GM12892 (cell line): ENCODE measurements at regions not wholly inside any gene's neighbourhood (a gene's known extent, or its start where the extent isn't known, plus 50 kb on each side); places are given as distances from the start of the nearest gene placed in this dataset.

ENCODE experiments used
- DNase-seq: peaks from one replicate; pipeline ENCODE4 v3.0.0; 2011; ENCODE audit not compliant: insufficient read length
- FAIRE-seq: peaks from 2 replicates; lab custom pipeline; 2011; peaks lifted over from hg19 to GRCh38; lab: Jason Lieb, UNC
- POLR2A ChIP-seq: IDR thresholded peaks from 2 replicates; pipeline ENCODE4 v1.6.1; 2011; ENCODE audit warnings: low read depth, low read length, control low read depth
- POLR2AphosphoS5 ChIP-seq: IDR thresholded peaks from 2 replicates; pipeline ENCODE4 v1.6.1; 2011; ENCODE audit warnings: low read depth, low read length, control low read depth
- TAF1 ChIP-seq: IDR thresholded peaks from 2 replicates; pipeline ENCODE4 v1.6.1; 2011; ENCODE audit warnings: low read depth, mild to moderate bottlenecking, control low read depth, low read length, borderline replicate concordance

DNA sequence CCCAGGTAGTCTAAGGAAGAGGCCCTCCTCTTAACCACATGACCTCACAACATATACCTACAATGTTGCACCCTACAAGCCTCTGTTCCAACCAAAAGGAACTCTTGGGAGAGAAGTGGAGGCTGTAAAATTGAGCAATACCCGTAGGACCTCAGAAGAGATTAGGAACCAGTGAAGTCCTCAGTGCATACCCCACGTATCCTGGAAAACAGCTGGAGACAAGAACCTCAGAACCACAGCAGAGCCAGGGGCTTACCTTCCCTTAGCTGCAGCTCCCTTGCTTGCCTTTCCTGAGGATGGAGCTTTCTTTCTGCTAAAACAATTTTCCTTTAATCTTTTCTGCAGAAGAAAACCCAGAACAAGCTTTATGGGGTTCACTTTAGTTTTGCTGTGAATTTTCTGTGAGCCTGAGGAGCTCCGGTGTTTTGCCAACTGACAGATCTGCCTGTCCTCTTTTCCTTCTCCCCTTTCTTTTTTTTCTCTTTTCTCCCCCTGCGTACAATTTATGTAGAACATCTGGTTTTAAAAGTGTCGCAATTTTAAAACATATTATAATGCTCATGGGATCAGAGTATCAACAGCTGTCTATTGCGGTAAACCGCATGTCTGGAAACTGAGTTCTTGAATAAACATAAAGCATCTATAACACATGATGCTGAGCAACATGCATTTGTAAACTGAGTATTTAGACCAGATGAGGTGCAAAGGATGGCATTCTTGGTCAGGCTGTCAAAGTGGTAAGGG, 226.4 kb upstream of the MAF start:
- no peak for FAIRE-seq
- no peak for DNase-seq
- no peak for TF ChIP-seq POLR2A
- no peak for TF ChIP-seq POLR2AphosphoS5
- TF ChIP-seq TAF1, result no peak

GRCh38 chr16:79825002-79825401, 224.5 kb upstream of the MAF start:
- TF ChIP-seq POLR2A, result no peak
- TF ChIP-seq POLR2AphosphoS5, result no peak
- no peak for TF ChIP-seq TAF1
- no peak for FAIRE-seq

GRCh38 chr16:79823639-79824038, 223.1 kb upstream of the MAF start:
- no peak for DNase-seq
- no peak for TF ChIP-seq POLR2AphosphoS5
- no peak for TF ChIP-seq POLR2A
- no peak for TF ChIP-seq TAF1
- FAIRE-seq, result no peak

More at GRCh38 chr16:79825002-79825401, 224.5 kb upstream of the MAF start:
- no peak for DNase-seq

GRCh38 chr16:79821911-79822310, 221.4 kb upstream of the MAF start:
- TF ChIP-seq TAF1 (no peak), POLR2A (no peak), POLR2AphosphoS5 (no peak)
- DNase-seq (no peak), FAIRE-seq (no peak)

- FAIRE-seq (no peak), DNase-seq (no peak)
- no peak for TF ChIP-seq TAF1
- TF ChIP-seq POLR2A, result no peak
- TF ChIP-seq POLR2AphosphoS5, result no peak
Observed at GRCh38 chr16:79816081-79816497, 215.6 kb upstream of the MAF start.

GRCh38 chr16:79815049-79815448, 214.5 kb upstream of the MAF start:
- DNase-seq (no peak), FAIRE-seq (no peak)
- TF ChIP-seq POLR2A, result no peak
- no peak for TF ChIP-seq TAF1
- TF ChIP-seq POLR2AphosphoS5, result no peak

GRCh38 chr16:79814124-79814523, 213.6 kb upstream of the MAF start:
- no peak for TF ChIP-seq POLR2AphosphoS5
- no peak for TF ChIP-seq TAF1
- TF ChIP-seq POLR2A, result no peak
- DNase-seq (no peak), FAIRE-seq (no peak)

DNA sequence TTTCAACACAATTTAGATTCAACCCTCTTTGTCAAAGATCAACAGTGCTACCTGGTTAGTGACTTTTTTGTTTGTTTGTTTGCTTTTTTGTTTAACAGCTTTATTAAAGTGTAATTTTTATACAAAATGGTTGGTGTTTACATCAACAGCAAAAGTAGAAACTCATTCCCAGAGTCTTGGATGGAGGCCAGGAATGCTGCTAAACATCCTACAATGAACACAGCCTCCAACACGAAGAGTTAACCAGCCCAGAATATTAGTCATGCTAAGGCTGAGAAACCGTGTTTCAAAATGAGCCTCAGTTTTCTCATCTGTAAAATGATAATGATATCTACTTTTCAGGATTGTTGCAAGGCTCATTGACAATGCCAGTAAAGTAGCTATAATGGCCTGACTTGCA, 211.0 kb upstream of the MAF start:
- no peak for TF ChIP-seq POLR2AphosphoS5
- no peak for TF ChIP-seq TAF1
- TF ChIP-seq POLR2A, result no peak
- no peak for DNase-seq
- FAIRE-seq, result no peak

DNA sequence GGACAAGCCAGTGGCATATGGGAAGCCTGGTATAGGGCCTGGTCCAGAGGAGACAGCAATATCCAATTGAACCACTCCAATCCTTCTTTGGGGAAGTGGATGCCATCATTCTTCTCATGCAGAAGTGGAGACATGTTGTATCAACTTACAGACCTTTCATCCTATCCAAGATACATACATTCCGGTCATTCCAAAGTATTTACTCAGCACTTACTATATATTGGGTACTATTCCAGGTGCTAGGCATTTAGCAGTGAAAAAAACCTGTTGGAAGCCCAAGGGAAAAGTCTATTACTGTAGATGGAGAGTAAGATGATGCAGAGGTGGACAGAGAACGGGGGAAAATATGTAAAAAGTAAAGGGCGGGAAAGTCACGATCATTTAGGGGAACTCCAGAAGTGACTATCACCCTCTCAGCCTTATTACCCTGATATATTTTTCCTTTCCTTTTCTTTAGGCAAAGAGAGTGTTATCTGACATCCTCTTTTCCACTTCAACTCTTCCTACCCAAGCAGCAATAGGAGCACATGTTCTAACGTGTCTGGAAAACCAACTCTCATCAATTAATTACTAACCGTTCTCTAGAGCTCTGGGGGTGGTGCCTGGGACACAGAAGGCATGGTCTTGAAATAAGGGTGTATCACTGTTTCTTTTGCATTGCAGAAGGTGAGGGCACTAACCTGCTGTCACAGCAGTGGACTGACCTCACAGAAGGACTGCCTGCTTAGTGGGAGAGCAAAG, 210.1 kb upstream of the MAF start:
- FAIRE-seq (no peak), DNase-seq (no peak)
- TF ChIP-seq POLR2AphosphoS5 (no peak), TAF1 (no peak), POLR2A (no peak)

DNA sequence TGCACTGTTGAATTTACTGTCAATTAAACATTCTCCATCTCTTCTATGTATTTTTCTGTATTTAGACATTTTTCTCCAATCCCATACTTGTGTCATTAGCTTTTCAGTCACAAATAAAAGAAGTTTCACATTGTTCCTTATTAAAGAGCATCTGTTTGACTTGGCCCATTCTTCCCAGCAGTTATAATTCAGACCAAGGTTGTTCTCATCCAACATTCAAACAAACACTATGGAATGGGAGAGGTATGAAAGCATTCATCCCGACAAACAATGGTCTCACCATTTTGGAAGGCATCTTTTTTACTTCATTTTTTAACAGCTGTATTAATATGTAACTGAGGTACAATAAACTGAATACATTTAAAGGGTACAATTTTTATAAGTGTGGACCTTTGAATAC, 208.8 kb upstream of the MAF start:
- no peak for FAIRE-seq

GRCh38 chr16:79808731-79809130, 208.2 kb upstream of the MAF start:
- FAIRE-seq (no peak), DNase-seq (no peak)
- no peak for TF ChIP-seq POLR2A
- TF ChIP-seq TAF1, result no peak
- no peak for TF ChIP-seq POLR2AphosphoS5

More for the DNA sequence above, 208.8 kb upstream of the MAF start:
- TF ChIP-seq POLR2A (no peak), POLR2AphosphoS5 (no peak)
- DNase-seq, result no peak

GRCh38 chr16:79806757-79807156, 206.2 kb upstream of the MAF start:
- no peak for TF ChIP-seq POLR2AphosphoS5
- no peak for TF ChIP-seq TAF1
- TF ChIP-seq POLR2A, result no peak
- no peak for FAIRE-seq
- no peak for DNase-seq

- DNase-seq (no peak), FAIRE-seq (no peak)
- no peak for TF ChIP-seq TAF1
- no peak for TF ChIP-seq POLR2AphosphoS5
- no peak for TF ChIP-seq POLR2A
Observed at GRCh38 chr16:79805621-79806020, 205.1 kb upstream of the MAF start.
